Right atrium auricular region (tissue), 2 donors: ENCODE measurements at regions not wholly inside any gene's neighbourhood (a gene's known extent, or its start where the extent isn't known, plus 50 kb on each side); places are given as distances from the start of the nearest gene placed in this dataset.

Experiments used
- DNase-seq: peaks from one replicate; pipeline ENCODE4 v3.0.0-alpha.2; 2019; ENCODE audit warnings: low spot score
- H3K27ac ChIP-seq, 2 donors: fragments of 200-600 bp; sonication (generic); 1 replicate in 1 of 2; 2 replicates in 1 of 2; pipeline ENCODE4 v1.5.1; 2016 to 2019
- H3K27me3 ChIP-seq, 2 donors: fragments of 200-600 bp; sonication (generic); one replicate each; pipeline versions ENCODE4 v1.5.1 to v1.6.0; 2017 to 2019
- H3K36me3 ChIP-seq: fragments of 200-600 bp; sonication (generic); one replicate; pipeline ENCODE4 v1.5.1; 2016
- H3K4me1 ChIP-seq, 2 donors: fragments of 200-600 bp; sonication (generic); one replicate each; pipeline versions ENCODE4 v1.5.1 to v1.6.0; 2017 to 2019
- H3K4me3 ChIP-seq, 2 donors: fragments of 200-600 bp; sonication (generic); 1 replicate in 1 of 2; 2 replicates in 1 of 2; pipeline ENCODE4 v1.5.1; 2017 to 2019; ENCODE audit warnings: mild to moderate bottlenecking in 1 of 2, moderate library complexity in 1 of 2
- H3K9me3 ChIP-seq, 2 donors: fragments of 200-600 bp; sonication (generic); one replicate each; pipeline ENCODE4 v1.5.1; 2019
- CTCF ChIP-seq, 2 donors: fragments of 200-600 bp; sonication (generic); IDR thresholded peaks; one replicate each; pipeline ENCODE4 v1.5.1; 2019; ENCODE audit warnings: antibody characterized with exemption in 2 of 2

GRCh38 chr2:239472235-239472775 lies 71.5 kb upstream of the HDAC4 start:
- no peak for DNase-seq
- no peaks in the 10 kb centered on the region for H3K27me3 ChIP-seq
- H3K4me1 ChIP-seq: no peaks in the 10 kb centered on the region
- no peak overlapping the region for H3K27ac ChIP-seq
- no peaks in the 10 kb centered on the region for H3K36me3 ChIP-seq
- H3K4me3 ChIP-seq: no peak overlapping the region
- no peak for TF ChIP-seq CTCF (IDR thresholded peaks at IDR 0.05)
- H3K9me3 ChIP-seq: no peaks in the 10 kb centered on the region

GRCh38 chr2:239471011-239471792 lies 70.4 kb upstream of the HDAC4 start:
- H3K9me3 ChIP-seq: no peaks in the 10 kb centered on the region
- no peak for TF ChIP-seq CTCF (IDR thresholded peaks at IDR 0.05)
- H3K4me1 ChIP-seq: peaks cover 0 to under 1% of the 10 kb centered on the region in 2 donors
- no peak overlapping the region for H3K27ac ChIP-seq
- no peaks in the 10 kb centered on the region for H3K36me3 ChIP-seq
- no peaks in the 10 kb centered on the region for H3K27me3 ChIP-seq
- no peak overlapping the region for H3K4me3 ChIP-seq
- no peak for DNase-seq

- Histone ChIP-seq H3K9me3 (no peaks in the 10 kb centered on the region), H3K4me1 (peaks cover 0 to 9% of the 10 kb centered on the region in 2 donors), H3K27me3 (no peaks in the 10 kb centered on the region), H3K36me3 (no peaks in the 10 kb centered on the region), H3K4me3 (no peak overlapping the region), H3K27ac (no peak overlapping the region)
- no peak for TF ChIP-seq CTCF (IDR thresholded peaks at IDR 0.05)
- no peak for DNase-seq
Measured at GRCh38 chr2:239470151-239470900, 69.5 kb upstream of the HDAC4 start.

- Histone ChIP-seq H3K4me1 (peaks cover 0 to 18% of the 10 kb centered on the region in 2 donors), H3K9me3 (no peaks in the 10 kb centered on the region), H3K4me3 (no peak overlapping the region), H3K27me3 (no peaks in the 10 kb centered on the region), H3K27ac (no peak overlapping the region), H3K36me3 (no peaks in the 10 kb centered on the region)
- DNase-seq: no peak
- TF ChIP-seq CTCF (IDR thresholded peaks at IDR 0.05): no peak
Measured at GRCh38 chr2:239469106-239469960, 68.5 kb upstream of the HDAC4 start.

GRCh38 chr2:239468491-239469105 lies 67.8 kb upstream of the HDAC4 start:
- Histone ChIP-seq H3K4me3 (no peak overlapping the region), H3K4me1 (peaks cover 0 to 26% of the 10 kb centered on the region in 2 donors), H3K36me3 (no peaks in the 10 kb centered on the region), H3K27ac (no peak overlapping the region), H3K9me3 (no peaks in the 10 kb centered on the region), H3K27me3 (no peaks in the 10 kb centered on the region)
- DNase-seq: no peak
- TF ChIP-seq CTCF (IDR thresholded peaks at IDR 0.05): no peak
